ENCODE measurements at regions not wholly inside any gene's neighbourhood (a gene's known extent, or its start where the extent isn't known, plus 50 kb on each side); places are given as distances from the start of the nearest gene placed in this dataset.

GRCh38 chr2:211103989-211104388 lies 547.6 kb downstream of the CPS1 start:
- Mint-ChIP-seq H3K36me3 (ENCODE audit: low read depth) (no peaks in the 10 kb centered on the region), H3K4me3 (no peak overlapping the region), H3K9me3 (no peaks in the 10 kb centered on the region), H3K4me1 (ENCODE audit: low read depth) (no peaks in the 10 kb centered on the region), H3K27ac (no peak overlapping the region), H3K27me3 (no peaks in the 10 kb centered on the region)
- no peak for ATAC-seq (ENCODE audit: poor library complexity)
- intact Hi-C loops (cut with DNase I, micrococcal nuclease), result no loop called here
- H3K27ac ChIP-seq (ENCODE audit: low read depth in 1 of 2, low read length in 2 of 2), result no peak overlapping the region
- ChIA-PET CTCF (no interaction called here), POLR2A (no interaction called here)
- peaks cover 0 to 3% of the 10 kb centered on the region in 2 experiments for H3K9me3 ChIP-seq (ENCODE audit: control insufficient read depth in 1 of 2, insufficient read depth in 1 of 2, low read length in 2 of 2)
- H3K4me1 ChIP-seq (ENCODE audit: insufficient read depth, low read length), result no peaks in the 10 kb centered on the region
- no peak for TF ChIP-seq CTCF (IDR thresholded peaks at IDR 0.05)
- DNase-seq, result no peak
- H3K4me3 ChIP-seq (ENCODE audit: low read length), result no peak overlapping the region
- no peaks in the 10 kb centered on the region for H3K27me3 ChIP-seq (ENCODE audit: control insufficient read depth in 1 of 2, insufficient read depth in 2 of 2, low read length in 2 of 2)
- H3K36me3 ChIP-seq (ENCODE audit: insufficient read depth, low read length), result no peaks in the 10 kb centered on the region

- no peak for TF ChIP-seq CTCF (IDR thresholded peaks at IDR 0.05)
- no peak overlapping the region for H3K4me3 ChIP-seq (ENCODE audit: low read length)
- Mint-ChIP-seq H3K27ac (no peak overlapping the region), H3K4me3 (no peak overlapping the region), H3K9me3 (no peaks in the 10 kb centered on the region), H3K36me3 (ENCODE audit: low read depth) (no peaks in the 10 kb centered on the region), H3K27me3 (no peaks in the 10 kb centered on the region), H3K4me1 (ENCODE audit: low read depth) (no peaks in the 10 kb centered on the region)
- no peaks in the 10 kb centered on the region for H3K9me3 ChIP-seq (ENCODE audit: control insufficient read depth in 1 of 2, insufficient read depth in 1 of 2, low read length in 2 of 2)
- ChIA-PET POLR2A (no interaction called here), CTCF (no interaction called here)
- no peak for DNase-seq
- H3K36me3 ChIP-seq (ENCODE audit: insufficient read depth, low read length), result no peaks in the 10 kb centered on the region
- intact Hi-C loops (cut with DNase I, micrococcal nuclease), result no loop called here
- ATAC-seq (ENCODE audit: poor library complexity), result no peak
- H3K27ac ChIP-seq (ENCODE audit: low read depth in 1 of 2, low read length in 2 of 2), result no peak overlapping the region
- no peaks in the 10 kb centered on the region for H3K27me3 ChIP-seq (ENCODE audit: control insufficient read depth in 1 of 2, insufficient read depth in 2 of 2, low read length in 2 of 2)
- no peaks in the 10 kb centered on the region for H3K4me1 ChIP-seq (ENCODE audit: insufficient read depth, low read length)
Observed at GRCh38 chr2:211113334-211114175, 557.2 kb downstream of the CPS1 start.

- H3K27ac Mint-ChIP-seq, result no peak overlapping the region
- H3K27me3 ChIP-seq (ENCODE audit: control insufficient read depth in 1 of 2, insufficient read depth in 2 of 2, low read length in 2 of 2), result no peaks in the 10 kb centered on the region
- POLR2A ChIA-PET, result no interaction called here
- H3K4me3 Mint-ChIP-seq, result no peak overlapping the region
- no peak overlapping the region for H3K4me3 ChIP-seq (ENCODE audit: low read length)
- TF ChIP-seq CTCF (IDR thresholded peaks at IDR 0.05), result no peak
- H3K4me1 ChIP-seq (ENCODE audit: insufficient read depth, low read length), result no peaks in the 10 kb centered on the region
- DNase-seq, result no peak
- H3K27ac ChIP-seq (ENCODE audit: low read depth in 1 of 2, low read length in 2 of 2), result no peak overlapping the region
- H3K9me3 ChIP-seq (ENCODE audit: control insufficient read depth in 1 of 2, insufficient read depth in 1 of 2, low read length in 2 of 2), result no peaks in the 10 kb centered on the region
- no peaks in the 10 kb centered on the region for H3K36me3 Mint-ChIP-seq (ENCODE audit: low read depth)
- ATAC-seq (ENCODE audit: poor library complexity), result no peak
- intact Hi-C loops (cut with DNase I, micrococcal nuclease), result no loop called here
- no peaks in the 10 kb centered on the region for H3K9me3 Mint-ChIP-seq
- no peaks in the 10 kb centered on the region for H3K4me1 Mint-ChIP-seq (ENCODE audit: low read depth)
- H3K27me3 Mint-ChIP-seq, result no peaks in the 10 kb centered on the region
- H3K36me3 ChIP-seq (ENCODE audit: insufficient read depth, low read length), result no peaks in the 10 kb centered on the region
- CTCF ChIA-PET, result no interaction called here
Observed at GRCh38 chr2:211114826-211115455, 558.5 kb downstream of the CPS1 start.

Measured in CD4-positive, alpha-beta T cell (primary cell).